A673 (cell line): ENCODE measurements at regions not wholly inside any gene's neighbourhood (a gene's known extent, or its start where the extent isn't known, plus 50 kb on each side); places are given as distances from the start of the nearest gene placed in this dataset.

Experiments used
- CTCF ChIP-seq: fragments of 300-800, 200-600 bp; sonication (generic); conservative IDR thresholded peaks from 2 replicates; pipeline ENCODE4 v1.5.1; 2017; ENCODE audit warnings: low read depth, mild to moderate bottlenecking, antibody characterized with exemption, low read length, moderate library complexity, mixed read lengths
- EZH2 ChIP-seq: fragments of 200-600 bp; sonication (generic); IDR thresholded peaks from 2 replicates; pipeline ENCODE4 v1.6.1; 2017; ENCODE audit warnings: borderline replicate concordance, low read depth, mild to moderate bottlenecking, mixed read lengths, antibody characterized with exemption, low read length; ENCODE audit not compliant: poor library complexity, severe bottlenecking

DNA sequence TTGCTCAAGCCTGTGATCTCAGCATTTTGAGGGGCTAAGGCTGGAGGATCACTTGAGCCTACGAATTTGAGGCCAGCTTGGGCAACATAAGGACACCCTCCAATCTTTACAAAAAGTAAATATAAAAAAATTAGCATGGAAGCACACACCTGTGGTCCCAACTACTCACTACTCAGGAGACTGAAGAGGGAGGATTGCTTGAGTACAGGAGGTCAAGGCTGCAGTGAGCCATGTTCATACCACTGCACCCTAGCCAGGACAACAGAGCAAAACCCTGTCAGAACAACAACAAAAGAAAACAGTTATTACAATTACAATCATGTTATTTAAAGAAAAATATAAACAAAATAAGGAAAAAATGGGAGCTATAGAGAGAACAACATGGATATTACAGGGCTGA is 82.5 kb upstream of the TNFAIP3 start:
- TF ChIP-seq CTCF (no peak), EZH2 (no peak)
